Epithelial cell of esophagus (primary cell): ENCODE measurements at regions not wholly inside any gene's neighbourhood (a gene's known extent, or its start where the extent isn't known, plus 50 kb on each side); places are given as distances from the start of the nearest gene placed in this dataset.

Source experiments
- DNase-seq: peaks from one replicate; pipeline ENCODE4 v3.0.0; 2010; ENCODE audit warnings: low read depth
- H3K4me3 ChIP-seq: 2 replicates; pipeline ENCODE4 v1.5.1; 2011; ENCODE audit warnings: mild to moderate bottlenecking, low read length, control low read depth
- TF ChIP-seq, protein P1 (sequence below): IDR thresholded peaks from 2 replicates; pipeline ENCODE4 v1.5.1; 2011; ENCODE audit warnings: low read depth, mild to moderate bottlenecking, low read length, control low read depth, inconsistent platforms; ENCODE audit not compliant: insufficient read depth; ENCODE audit errors: missing control alignments

DNA sequence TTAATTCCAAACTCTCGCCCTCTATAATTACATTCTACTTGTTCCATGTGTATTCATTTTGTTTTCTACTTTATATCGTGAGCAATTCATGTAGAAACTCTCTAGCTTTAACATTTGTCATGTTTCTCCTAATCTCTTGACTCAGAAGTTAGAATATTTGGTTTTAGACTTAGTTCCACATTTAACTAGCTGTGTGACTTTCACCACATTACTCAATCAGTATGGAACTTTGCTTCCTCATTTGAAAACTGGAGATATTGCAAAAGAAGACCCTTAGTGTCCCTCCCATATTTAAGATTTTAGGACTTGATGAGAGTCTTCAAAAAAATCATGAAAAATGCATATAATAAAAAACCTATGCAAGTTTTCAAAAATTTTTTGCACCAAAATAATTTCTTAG lies 447.5 kb downstream of the GXYLT1 start:
- DNase-seq, result no peak
- H3K4me3 ChIP-seq, result no peak overlapping the region
- TF ChIP-seq, protein P1, sequence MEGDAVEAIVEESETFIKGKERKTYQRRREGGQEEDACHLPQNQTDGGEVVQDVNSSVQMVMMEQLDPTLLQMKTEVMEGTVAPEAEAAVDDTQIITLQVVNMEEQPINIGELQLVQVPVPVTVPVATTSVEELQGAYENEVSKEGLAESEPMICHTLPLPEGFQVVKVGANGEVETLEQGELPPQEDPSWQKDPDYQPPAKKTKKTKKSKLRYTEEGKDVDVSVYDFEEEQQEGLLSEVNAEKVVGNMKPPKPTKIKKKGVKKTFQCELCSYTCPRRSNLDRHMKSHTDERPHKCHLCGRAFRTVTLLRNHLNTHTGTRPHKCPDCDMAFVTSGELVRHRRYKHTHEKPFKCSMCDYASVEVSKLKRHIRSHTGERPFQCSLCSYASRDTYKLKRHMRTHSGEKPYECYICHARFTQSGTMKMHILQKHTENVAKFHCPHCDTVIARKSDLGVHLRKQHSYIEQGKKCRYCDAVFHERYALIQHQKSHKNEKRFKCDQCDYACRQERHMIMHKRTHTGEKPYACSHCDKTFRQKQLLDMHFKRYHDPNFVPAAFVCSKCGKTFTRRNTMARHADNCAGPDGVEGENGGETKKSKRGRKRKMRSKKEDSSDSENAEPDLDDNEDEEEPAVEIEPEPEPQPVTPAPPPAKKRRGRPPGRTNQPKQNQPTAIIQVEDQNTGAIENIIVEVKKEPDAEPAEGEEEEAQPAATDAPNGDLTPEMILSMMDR, result no peak

DNA sequence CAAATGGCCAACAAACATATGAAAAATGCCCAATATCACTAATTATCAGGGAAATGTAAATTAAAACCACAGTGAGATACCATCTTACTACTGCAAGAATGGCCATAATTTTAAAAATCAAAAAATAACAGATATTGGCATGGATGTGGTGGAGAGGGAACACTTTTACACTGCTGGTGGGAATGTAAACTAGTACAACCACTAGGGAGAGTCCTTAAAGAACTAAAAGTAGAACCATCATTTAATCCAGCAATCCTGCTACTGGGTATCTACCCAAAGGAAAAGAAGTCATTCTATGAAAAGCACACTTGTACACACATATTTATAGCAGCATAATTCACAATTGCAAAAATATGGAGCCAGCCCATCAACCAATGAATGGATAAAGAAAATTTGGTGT lies 459.7 kb downstream of the GXYLT1 start:
- DNase-seq, result no peak
- no peak overlapping the region for H3K4me3 ChIP-seq
- TF ChIP-seq, protein P1, result no peak

DNA sequence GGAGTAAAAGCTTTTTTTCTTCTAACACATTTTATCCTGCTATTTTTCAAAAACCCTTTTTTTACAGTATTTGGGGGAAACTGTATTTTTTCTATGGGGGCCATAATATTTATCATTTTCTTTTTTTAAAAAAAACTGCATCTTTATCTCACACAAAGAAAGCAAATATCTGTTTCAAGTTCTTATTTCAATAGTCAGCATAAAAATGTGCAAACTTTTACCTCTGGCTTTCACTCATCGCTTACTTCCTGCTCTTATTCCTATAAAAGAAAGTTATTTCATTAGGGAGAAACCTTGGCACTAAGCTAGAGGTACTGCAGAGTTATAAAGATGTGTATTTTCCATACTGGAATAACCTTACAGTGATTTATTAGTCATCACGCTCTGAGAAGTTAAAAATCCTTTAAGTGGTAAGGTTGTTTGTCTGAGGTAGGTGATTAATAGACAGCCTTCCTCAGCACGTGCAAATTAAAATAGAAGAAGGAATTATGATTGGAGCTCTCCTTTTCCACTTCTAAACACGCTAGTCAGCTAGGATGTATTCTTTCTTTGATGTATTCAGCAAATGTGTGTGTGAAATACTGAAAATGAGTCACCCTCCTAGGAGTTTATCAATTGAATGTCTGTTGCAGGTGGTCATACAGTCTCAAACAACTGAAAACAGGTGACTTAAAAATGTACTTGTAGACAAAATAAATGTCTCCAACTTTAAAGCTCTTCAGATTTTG lies 461.0 kb downstream of the GXYLT1 start:
- peak; percentile 9 for DNase-seq
- TF ChIP-seq, protein P1, result no peak
- no peak overlapping the region for H3K4me3 ChIP-seq

DNA sequence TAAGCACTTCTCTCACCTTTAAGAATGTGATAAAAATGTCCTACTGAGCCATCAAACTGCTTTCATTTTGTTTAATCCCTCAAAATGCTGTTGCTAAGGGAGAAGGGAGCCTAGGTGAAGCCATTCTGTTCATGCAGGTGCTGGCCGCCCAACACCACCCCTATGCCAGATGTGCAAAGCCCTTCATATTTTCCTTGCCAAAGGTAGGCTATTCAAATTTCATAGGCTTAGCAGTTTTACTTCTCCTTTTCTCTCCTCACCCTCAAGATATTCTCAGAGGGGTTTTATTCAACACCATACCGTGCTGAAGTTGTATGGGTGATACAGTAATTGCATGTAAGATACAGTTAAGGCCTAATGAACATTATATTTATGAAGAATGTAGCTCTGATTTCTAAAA lies 461.7 kb downstream of the GXYLT1 start:
- TF ChIP-seq, protein P1, result no peak
- no peak overlapping the region for H3K4me3 ChIP-seq
- no peak for DNase-seq

DNA sequence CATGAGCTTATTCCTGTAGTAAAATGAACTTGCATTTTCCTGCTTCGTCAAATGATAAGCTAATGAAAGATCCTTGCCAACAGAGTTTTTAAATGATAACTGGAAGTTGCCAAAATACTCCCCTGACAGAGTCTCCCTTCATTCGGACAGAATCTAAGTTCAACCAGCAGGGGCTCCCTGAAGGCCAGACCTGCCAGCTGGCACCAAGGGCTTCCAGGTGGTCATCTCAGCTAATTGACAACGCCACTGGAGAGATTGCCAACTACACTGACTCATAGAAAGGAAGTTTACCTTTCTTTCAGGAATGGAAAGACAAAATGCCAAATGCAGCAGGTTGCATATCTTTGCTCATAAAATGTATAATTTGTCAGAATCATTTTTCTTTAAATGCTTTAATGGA lies 462.8 kb downstream of the GXYLT1 start:
- DNase-seq, result no peak
- no peak overlapping the region for H3K4me3 ChIP-seq
- TF ChIP-seq, protein P1, result no peak

DNA sequence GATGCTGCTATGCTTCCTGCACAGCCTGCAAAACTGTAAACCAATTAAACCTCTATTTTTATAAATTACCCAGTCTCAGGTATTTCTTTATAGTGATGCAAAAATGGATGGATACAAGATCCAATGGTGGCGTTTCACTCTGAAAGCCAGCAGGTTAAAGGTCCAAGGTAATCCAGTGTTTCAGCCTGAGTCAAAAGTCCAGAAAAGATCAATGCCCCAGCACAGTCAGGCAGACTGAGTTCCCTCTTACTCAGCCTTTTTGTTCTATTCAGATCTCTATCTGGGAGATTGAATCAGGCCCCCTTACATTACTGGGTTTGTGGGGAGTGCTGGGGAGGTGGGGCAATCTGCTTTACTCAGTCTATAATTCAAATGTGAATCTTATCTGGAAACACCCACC lies 464.5 kb downstream of the GXYLT1 start:
- DNase-seq, result no peak
- TF ChIP-seq, protein P1, result no peak
- no peak overlapping the region for H3K4me3 ChIP-seq
